ENCODE measurements at regions not wholly inside any gene's neighbourhood (a gene's known extent, or its start where the extent isn't known, plus 50 kb on each side); places are given as distances from the start of the nearest gene placed in this dataset.

DNA sequence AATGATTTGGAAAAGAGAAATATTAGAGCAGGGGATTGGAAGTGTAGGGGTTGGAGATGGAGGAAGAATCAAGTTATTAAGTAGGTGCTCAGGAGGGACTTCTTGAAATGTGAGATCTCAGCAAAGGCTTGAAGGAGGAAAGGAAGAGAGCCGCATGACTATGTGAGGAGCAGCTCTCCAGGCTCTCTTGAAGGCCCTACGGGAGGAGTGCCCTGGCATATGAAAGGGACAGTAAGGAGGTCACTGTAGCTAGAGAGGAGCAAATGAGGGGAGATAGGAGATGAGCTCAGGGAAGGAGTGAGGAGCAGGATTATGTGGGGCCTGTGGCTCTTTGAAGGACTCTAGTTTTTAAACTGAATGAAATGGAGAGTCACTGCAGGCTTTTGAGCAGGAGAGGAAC lies 181.1 kb upstream of the NABP1 start:
- H2AFZ ChIP-seq (ENCODE audit: low read depth, low read length), result no peak overlapping the region
- H4K20me1 ChIP-seq (ENCODE audit: insufficient read depth, low read length), result no peaks in the 10 kb centered on the region
- H3K27me3 ChIP-seq (ENCODE audit: low read depth, low read length), result no peaks in the 10 kb centered on the region
- H3K4me3 ChIP-seq (ENCODE audit: low read length), result no peak overlapping the region
- H3K36me3 ChIP-seq (replicated peaks; ENCODE audit: low read depth, low read length), result no peaks in the 10 kb centered on the region
- no peak overlapping the region for H3K27ac ChIP-seq (ENCODE audit: low read length)
- TF ChIP-seq, protein P1, sequence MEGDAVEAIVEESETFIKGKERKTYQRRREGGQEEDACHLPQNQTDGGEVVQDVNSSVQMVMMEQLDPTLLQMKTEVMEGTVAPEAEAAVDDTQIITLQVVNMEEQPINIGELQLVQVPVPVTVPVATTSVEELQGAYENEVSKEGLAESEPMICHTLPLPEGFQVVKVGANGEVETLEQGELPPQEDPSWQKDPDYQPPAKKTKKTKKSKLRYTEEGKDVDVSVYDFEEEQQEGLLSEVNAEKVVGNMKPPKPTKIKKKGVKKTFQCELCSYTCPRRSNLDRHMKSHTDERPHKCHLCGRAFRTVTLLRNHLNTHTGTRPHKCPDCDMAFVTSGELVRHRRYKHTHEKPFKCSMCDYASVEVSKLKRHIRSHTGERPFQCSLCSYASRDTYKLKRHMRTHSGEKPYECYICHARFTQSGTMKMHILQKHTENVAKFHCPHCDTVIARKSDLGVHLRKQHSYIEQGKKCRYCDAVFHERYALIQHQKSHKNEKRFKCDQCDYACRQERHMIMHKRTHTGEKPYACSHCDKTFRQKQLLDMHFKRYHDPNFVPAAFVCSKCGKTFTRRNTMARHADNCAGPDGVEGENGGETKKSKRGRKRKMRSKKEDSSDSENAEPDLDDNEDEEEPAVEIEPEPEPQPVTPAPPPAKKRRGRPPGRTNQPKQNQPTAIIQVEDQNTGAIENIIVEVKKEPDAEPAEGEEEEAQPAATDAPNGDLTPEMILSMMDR (IDR thresholded peaks at IDR 0.05; ENCODE audit: low read depth, low read length), result no peak
- TF ChIP-seq EZH2phosphoT487 (IDR thresholded peaks at IDR 0.05; ENCODE audit: low read depth), result no peak
- no peak overlapping the region for H3K9ac ChIP-seq (ENCODE audit: low read length)
- H3K4me2 ChIP-seq (ENCODE audit: low read length), result no peak overlapping the region
- H3K79me2 ChIP-seq (ENCODE audit: low read length), result no peaks in the 10 kb centered on the region
- no peaks in the 10 kb centered on the region for H3K9me3 ChIP-seq (ENCODE audit: insufficient read depth, low read length)
- no peaks in the 10 kb centered on the region for H3K4me1 ChIP-seq (ENCODE audit: low read length)

DNA sequence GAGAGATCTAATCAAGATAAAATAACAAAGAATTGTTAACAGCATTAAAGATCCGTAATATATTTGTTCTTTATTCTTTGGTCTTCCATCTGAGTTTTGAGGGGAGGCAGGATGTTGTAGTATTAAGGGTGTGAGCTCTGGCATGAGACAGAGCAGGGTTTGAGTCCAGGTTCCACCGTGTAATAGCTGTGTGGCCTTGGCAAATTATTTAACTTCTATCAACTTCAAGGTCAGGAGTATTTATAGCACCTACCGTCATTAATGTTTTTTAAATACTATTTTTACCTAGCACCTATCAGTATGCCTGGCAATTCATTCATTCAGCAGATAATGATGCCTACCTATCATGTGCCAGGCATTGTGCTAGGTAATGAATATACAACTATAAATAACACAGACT lies 180.1 kb upstream of the NABP1 start:
- Histone ChIP-seq H3K4me1 (ENCODE audit: low read length) (no peaks in the 10 kb centered on the region), H3K9ac (ENCODE audit: low read length) (no peak overlapping the region), H3K4me3 (ENCODE audit: low read length) (no peak overlapping the region), H3K27ac (ENCODE audit: low read length) (no peak overlapping the region), H3K36me3 (replicated peaks; ENCODE audit: low read depth, low read length) (no peaks in the 10 kb centered on the region), H2AFZ (ENCODE audit: low read depth, low read length) (no peak overlapping the region), H3K79me2 (ENCODE audit: low read length) (no peaks in the 10 kb centered on the region), H3K27me3 (ENCODE audit: low read depth, low read length) (no peaks in the 10 kb centered on the region), H4K20me1 (ENCODE audit: insufficient read depth, low read length) (no peaks in the 10 kb centered on the region), H3K9me3 (ENCODE audit: insufficient read depth, low read length) (no peaks in the 10 kb centered on the region), H3K4me2 (ENCODE audit: low read length) (no peak overlapping the region)
- TF ChIP-seq, protein P1 (IDR thresholded peaks at IDR 0.05; ENCODE audit: low read depth, low read length), result no peak
- TF ChIP-seq EZH2phosphoT487 (IDR thresholded peaks at IDR 0.05; ENCODE audit: low read depth), result no peak

DNA sequence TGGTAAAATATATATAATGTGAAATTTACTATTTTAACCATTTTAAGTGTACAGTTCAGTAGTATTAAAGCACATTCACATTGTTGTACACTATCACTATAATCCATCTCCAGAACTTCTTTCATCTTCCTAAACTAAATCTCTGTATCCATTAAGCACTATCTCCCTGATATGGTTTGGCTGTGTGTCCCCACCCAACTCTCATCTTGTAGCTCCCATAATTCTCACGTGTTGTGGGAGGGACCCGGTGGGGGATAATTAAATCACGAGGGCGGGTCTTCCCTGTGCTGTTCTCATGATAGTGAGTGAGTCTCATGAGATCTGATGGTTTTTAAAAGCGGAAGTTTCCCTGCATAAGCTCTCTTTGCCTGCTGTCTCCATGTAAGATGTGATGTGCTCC lies 178.9 kb upstream of the NABP1 start:
- no peak for TF ChIP-seq EZH2phosphoT487 (IDR thresholded peaks at IDR 0.05; ENCODE audit: low read depth)
- TF ChIP-seq, protein P1 (IDR thresholded peaks at IDR 0.05; ENCODE audit: low read depth, low read length), result no peak
- Histone ChIP-seq H4K20me1 (ENCODE audit: insufficient read depth, low read length) (no peaks in the 10 kb centered on the region), H3K4me2 (ENCODE audit: low read length) (no peak overlapping the region), H2AFZ (ENCODE audit: low read depth, low read length) (no peak overlapping the region), H3K4me3 (ENCODE audit: low read length) (no peak overlapping the region), H3K27ac (ENCODE audit: low read length) (no peak overlapping the region), H3K9me3 (ENCODE audit: insufficient read depth, low read length) (no peaks in the 10 kb centered on the region), H3K4me1 (ENCODE audit: low read length) (no peaks in the 10 kb centered on the region), H3K9ac (ENCODE audit: low read length) (no peak overlapping the region), H3K27me3 (ENCODE audit: low read depth, low read length) (no peaks in the 10 kb centered on the region), H3K79me2 (ENCODE audit: low read length) (no peaks in the 10 kb centered on the region), H3K36me3 (replicated peaks; ENCODE audit: low read depth, low read length) (no peaks in the 10 kb centered on the region)

DNA sequence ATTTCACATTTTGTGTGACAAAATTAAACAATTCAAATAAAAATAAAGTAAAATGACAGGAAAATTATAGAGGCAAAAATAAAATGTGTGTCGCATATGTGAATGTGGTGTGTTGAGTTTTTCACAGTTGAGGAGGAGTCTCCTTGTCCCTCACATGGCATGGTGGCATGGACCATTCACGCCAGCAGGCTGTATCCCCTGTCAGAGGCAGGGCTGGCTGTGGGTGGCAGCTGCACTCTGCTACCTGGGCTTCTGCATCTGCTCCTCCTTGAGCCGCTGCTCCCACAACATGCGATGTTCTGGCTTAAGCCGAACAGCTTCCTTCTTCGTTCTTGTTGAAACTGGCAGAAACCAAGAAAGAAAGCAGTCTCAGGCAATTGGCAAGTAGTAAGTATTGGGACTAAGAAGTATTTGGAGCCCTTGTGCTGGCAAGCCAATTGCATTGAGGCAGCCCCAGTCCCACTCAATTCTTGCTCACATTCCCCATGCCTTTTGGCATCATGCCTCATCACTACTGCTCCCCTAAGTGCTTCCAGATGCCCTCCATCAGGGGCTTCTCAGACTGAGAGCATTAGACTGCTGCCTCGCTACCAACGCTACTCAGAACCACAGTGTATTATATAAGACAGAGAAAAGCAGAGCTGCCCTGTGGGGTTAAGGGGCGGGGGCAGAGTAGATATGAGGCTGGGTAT lies 177.9 kb upstream of the NABP1 start:
- Histone ChIP-seq H3K9me3 (ENCODE audit: insufficient read depth, low read length) (no peaks in the 10 kb centered on the region), H3K36me3 (replicated peaks; ENCODE audit: low read depth, low read length) (no peaks in the 10 kb centered on the region), H2AFZ (ENCODE audit: low read depth, low read length) (no peak overlapping the region), H3K27ac (ENCODE audit: low read length) (no peak overlapping the region), H3K79me2 (ENCODE audit: low read length) (no peaks in the 10 kb centered on the region), H3K4me3 (ENCODE audit: low read length) (no peak overlapping the region), H3K27me3 (ENCODE audit: low read depth, low read length) (no peaks in the 10 kb centered on the region), H3K4me2 (ENCODE audit: low read length) (no peak overlapping the region), H4K20me1 (ENCODE audit: insufficient read depth, low read length) (no peaks in the 10 kb centered on the region), H3K9ac (ENCODE audit: low read length) (no peak overlapping the region), H3K4me1 (ENCODE audit: low read length) (no peaks in the 10 kb centered on the region)
- TF ChIP-seq, protein P1 (IDR thresholded peaks at IDR 0.05; ENCODE audit: low read depth, low read length), result no peak
- no peak for TF ChIP-seq EZH2phosphoT487 (IDR thresholded peaks at IDR 0.05; ENCODE audit: low read depth)

Data from OCI-LY3 (cell line).